SK-N-SH (cell line): ENCODE measurements at regions not wholly inside any gene's neighbourhood (a gene's known extent, or its start where the extent isn't known, plus 50 kb on each side); places are given as distances from the start of the nearest gene placed in this dataset.
A peak's percentile ranks its signal among the peaks of the same experiment; 100 is the strongest.

Experiments used
- CTCF ChIA-PET: fragments of 300-600, 350-600 bp; formaldehyde crosslinking; extraction: SDS; loops from one replicate; lab custom pipeline; 2021; lab: Yijun Ruan, JAX
- POLR2A ChIA-PET: fragments of 350-600 bp; sonication (Branson Sonifier 250); formaldehyde crosslinking; extraction: SDS; loops from one replicate; lab custom pipeline; 2020; ENCODE audit warnings: antibody characterized with exemption, inconsistent platforms; lab: Yijun Ruan, JAX
- DNase-seq: peaks from one replicate; pipeline ENCODE4 v3.0.0; 2012
- H2AFZ ChIP-seq: fragments of 200-600 bp; sonication (generic); 2 replicates; pipeline ENCODE4 v1.8.1; 2016; ENCODE audit warnings: antibody characterized with exemption, mild to moderate bottlenecking, low read depth
- H3F3A ChIP-seq: fragments of 200-600 bp; sonication (generic); replicated peaks from 2 replicates; pipeline ENCODE3; 2016; ENCODE audit warnings: antibody characterized with exemption, mild to moderate bottlenecking; ENCODE audit not compliant: insufficient read depth
- H3K27ac ChIP-seq, 2 experiments: fragments of 200-500 bp in 1 of 2; fragments of 200-600 bp in 1 of 2; sonication (Bioruptor generic) in 1 of 2; sonication (generic), shearing (Covaris generic) in 1 of 2; 2 replicates each; pipeline versions ENCODE4 v1.5.1 to v1.6.1; 2014 to 2016; ENCODE audit warnings: low read depth in 2 of 2, inconsistent platforms in 1 of 2, low read length in 1 of 2, mild to moderate bottlenecking in 1 of 2, mixed read lengths in 1 of 2
- H3K27me3 ChIP-seq: fragments of 200-600 bp; sonication (generic), shearing (Covaris generic); 2 replicates; pipeline ENCODE4 v1.6.1; 2016; ENCODE audit warnings: mixed run types; ENCODE audit not compliant: insufficient read depth
- H3K36me3 ChIP-seq, 2 experiments: fragments of 200-500 bp in 1 of 2; fragments of 200-600 bp in 1 of 2; sonication (Bioruptor generic) in 1 of 2; sonication (generic) in 1 of 2; replicated peaks in 1 of 2; 2 replicates each; pipeline versions ENCODE3 to v1.5.1; 2014 to 2016; ENCODE audit warnings: low read length in 1 of 2, mild to moderate bottlenecking in 1 of 2; ENCODE audit not compliant: insufficient read depth in 2 of 2, control insufficient read depth in 1 of 2
- H3K4me1 ChIP-seq, 2 experiments: fragments of 200-500 bp in 1 of 2; fragments of 200-600 bp in 1 of 2; sonication (Bioruptor generic) in 1 of 2; sonication (generic), shearing (Covaris generic) in 1 of 2; 2 replicates each; pipeline versions ENCODE4 v1.5.1 to v1.6.1; 2014 to 2016; ENCODE audit warnings: low read depth in 1 of 2, low read length in 1 of 2, mixed run types in 1 of 2; ENCODE audit not compliant: insufficient read depth in 2 of 2, control insufficient read depth in 1 of 2
- H3K4me2 ChIP-seq: fragments of 200-600 bp; sonication (generic), shearing (Covaris generic); 2 replicates; pipeline ENCODE4 v1.6.1; 2017; ENCODE audit warnings: mixed run types
- H3K4me3 ChIP-seq, 2 experiments: fragments of 200-500 bp in 1 of 2; fragments of 200-600 bp in 1 of 2; sonication (Bioruptor generic) in 1 of 2; sonication (generic), shearing (Covaris generic) in 1 of 2; 2 replicates each; pipeline versions ENCODE4 v1.5.1 to v1.8.1; 2014 to 2016; ENCODE audit warnings: low read depth in 2 of 2, inconsistent platforms in 1 of 2, low read length in 1 of 2, mild to moderate bottlenecking in 1 of 2, mixed read lengths in 1 of 2, moderate library complexity in 1 of 2
- H3K79me2 ChIP-seq: fragments of 200-600 bp; sonication (generic); 2 replicates; pipeline ENCODE4 v1.8.1; 2017; ENCODE audit warnings: mild to moderate bottlenecking; ENCODE audit not compliant: insufficient read depth
- H3K9ac ChIP-seq: fragments of 200-600 bp; sonication (generic); 2 replicates; pipeline ENCODE4 v1.6.1; 2017; ENCODE audit warnings: mixed run types
- H3K9me2 ChIP-seq: fragments of 200-600 bp; sonication (generic); 2 replicates; pipeline ENCODE4 v1.6.1; 2017; ENCODE audit warnings: mixed run types
- H3K9me3 ChIP-seq: fragments of 200-600 bp; sonication (generic); 2 replicates; pipeline ENCODE4 v1.6.1; 2017; ENCODE audit warnings: mixed run types, mild to moderate bottlenecking, moderate library complexity
- H4K20me1 ChIP-seq: fragments of 200-600 bp; sonication (generic); 2 replicates; pipeline ENCODE4 v1.6.1; 2017; ENCODE audit warnings: mild to moderate bottlenecking, mixed run types; ENCODE audit not compliant: insufficient read depth
- ELF1 ChIP-seq: IDR thresholded peaks from 2 replicates; pipeline ENCODE4 v1.4.0; 2012
- EP300 ChIP-seq, 2 experiments: IDR thresholded peaks; 2 replicates each; pipeline versions ENCODE4 v1.4.0 to v1.6.1; 2012; ENCODE audit warnings: borderline replicate concordance in 1 of 2, low read depth in 1 of 2, low read length in 1 of 2
- FOSL2 ChIP-seq: IDR thresholded peaks from 2 replicates; pipeline ENCODE4 v1.4.0; 2012; ENCODE audit warnings: low read depth, mild to moderate bottlenecking, moderate library complexity, borderline replicate concordance
- GABPA ChIP-seq: IDR thresholded peaks from 2 replicates; pipeline ENCODE4 v1.4.0; 2012; ENCODE audit warnings: low read depth, mild to moderate bottlenecking
- GATA2 ChIP-seq: sonication (generic); formaldehyde crosslinking; IDR thresholded peaks from 2 replicates; pipeline ENCODE4 v1.5.0; 2020; ENCODE audit warnings: mild to moderate bottlenecking, missing genetic modification reagents
- JUND ChIP-seq: IDR thresholded peaks from 2 replicates; pipeline ENCODE4 v1.4.0; 2012
- MXI1 ChIP-seq: IDR thresholded peaks from 2 replicates; pipeline ENCODE4 v1.6.1; 2012; ENCODE audit warnings: mild to moderate bottlenecking, low read depth, low read length, improper control_type of control experiment
- NFIC ChIP-seq: IDR thresholded peaks from 2 replicates; pipeline ENCODE4 v1.4.0; 2012; ENCODE audit warnings: borderline replicate concordance
- PBX3 ChIP-seq: IDR thresholded peaks from 2 replicates; pipeline ENCODE4; 2012
- RAD21 ChIP-seq: IDR thresholded peaks from 2 replicates; pipeline ENCODE4 v1.6.1; 2012; ENCODE audit warnings: mild to moderate bottlenecking, low read length
- RCOR1 ChIP-seq: fragments of 150-350 bp; IDR thresholded peaks from 2 replicates; pipeline ENCODE4 v1.6.1; 2017; ENCODE audit warnings: antibody characterized with exemption, low read length
- RFX5 ChIP-seq: IDR thresholded peaks from 2 replicates; pipeline ENCODE4 v1.6.1; 2012; ENCODE audit warnings: mild to moderate bottlenecking, improper control_type of control experiment, low read length
- RXRA ChIP-seq: IDR thresholded peaks from 2 replicates; pipeline ENCODE4 v1.4.0; 2012; ENCODE audit warnings: low read depth, mild to moderate bottlenecking, borderline replicate concordance
- SIN3A ChIP-seq: IDR thresholded peaks from 2 replicates; pipeline ENCODE4 v1.6.1; 2012; ENCODE audit warnings: low read depth, mild to moderate bottlenecking, low read length, moderate library complexity, borderline replicate concordance
- SMC3 ChIP-seq: IDR thresholded peaks from 2 replicates; pipeline ENCODE4 v1.6.1; 2012; ENCODE audit warnings: low read depth, low read length, improper control_type of control experiment
- TAF1 ChIP-seq: IDR thresholded peaks from 2 replicates; pipeline ENCODE4 v1.6.1; 2012; ENCODE audit warnings: low read depth, mild to moderate bottlenecking, low read length, moderate library complexity, borderline replicate concordance
- TCF12 ChIP-seq: IDR thresholded peaks from 2 replicates; pipeline ENCODE4 v1.4.0; 2012
- TEAD4 ChIP-seq: IDR thresholded peaks from 2 replicates; pipeline ENCODE4 v1.4.0; 2012; ENCODE audit warnings: mild to moderate bottlenecking, borderline replicate concordance; ENCODE audit not compliant: insufficient read depth
- YY1 ChIP-seq: IDR thresholded peaks from 2 replicates; pipeline ENCODE4 v1.4.0; 2012; ENCODE audit warnings: low read depth, mild to moderate bottlenecking
- TF ChIP-seq, protein P1 (sequence below): fragments of 150-350 bp; IDR thresholded peaks from 2 replicates; pipeline ENCODE4 v1.6.1; 2017; ENCODE audit warnings: antibody characterized with exemption, low read length, low read depth, borderline replicate concordance
- TF ChIP-seq, protein P2 (sequence below): fragments of 200-600 bp; sonication (generic); IDR thresholded peaks from 2 replicates; pipeline ENCODE4 v1.6.1; 2017; ENCODE audit warnings: antibody characterized with exemption, mild to moderate bottlenecking, moderate library complexity
- TF ChIP-seq, protein P3 (sequence below): IDR thresholded peaks from 2 replicates; pipeline ENCODE4 v1.6.1; 2012; ENCODE audit warnings: mild to moderate bottlenecking, low read depth, low read length, moderate library complexity

DNA sequence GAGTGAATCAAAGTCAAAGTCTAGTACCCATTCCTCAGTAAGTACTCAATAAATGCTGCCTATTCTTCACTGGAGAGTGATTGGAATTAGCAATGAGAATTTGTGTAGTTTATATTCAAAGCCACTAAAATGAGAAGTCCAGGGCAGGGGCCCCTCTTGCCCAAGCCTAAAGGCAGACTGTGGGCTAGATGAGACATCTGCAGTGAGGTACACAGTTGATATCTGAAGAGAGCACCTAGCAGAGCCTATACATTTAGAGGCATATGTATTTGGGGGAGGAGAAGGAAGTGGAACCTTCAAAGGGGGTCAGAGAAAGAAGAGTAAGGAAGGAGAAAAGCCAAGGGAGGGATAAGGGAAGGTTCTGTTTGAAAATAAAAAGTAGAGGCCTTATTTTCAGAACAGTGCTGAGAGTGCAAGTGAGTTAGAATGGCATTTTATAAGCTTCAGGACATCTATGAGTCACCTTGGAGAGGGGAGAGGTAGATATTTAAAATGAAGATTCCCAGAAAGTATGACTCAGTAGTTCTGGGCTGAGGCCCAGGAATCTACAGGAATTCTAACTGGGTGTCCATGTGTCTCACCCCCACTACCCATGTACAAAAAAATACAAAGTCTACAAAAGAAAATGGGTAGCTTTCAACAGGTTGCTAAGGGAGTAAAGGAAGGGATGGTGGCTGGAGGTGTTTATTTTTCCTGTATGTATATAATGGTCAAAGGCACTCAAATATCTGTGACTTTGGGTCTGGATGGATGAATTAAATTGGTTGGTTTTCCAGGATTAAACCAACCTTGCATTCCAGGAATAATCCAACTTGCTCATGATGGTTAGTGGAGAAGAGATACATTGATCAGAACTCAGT is 135.1 kb downstream of the ZFP64 start:
- POLR2A ChIA-PET: no interaction called here

More for the DNA sequence above, 135.1 kb downstream of the ZFP64 start:
- H3K4me3 ChIP-seq: no peak overlapping the region
- H3K36me3 ChIP-seq: no peaks in the 10 kb centered on the region
- no peak for TF ChIP-seq YY1
- TF ChIP-seq MXI1: no peak
- no peak for TF ChIP-seq GABPA
- no peak for TF ChIP-seq SMC3
- no peak for TF ChIP-seq GATA2 (CRISPR knock-in tag)
- no peak for TF ChIP-seq ELF1
- TF ChIP-seq RFX5: no peak
- no peak for TF ChIP-seq PBX3
- TF ChIP-seq RAD21: no peak
- TF ChIP-seq, protein P1, sequence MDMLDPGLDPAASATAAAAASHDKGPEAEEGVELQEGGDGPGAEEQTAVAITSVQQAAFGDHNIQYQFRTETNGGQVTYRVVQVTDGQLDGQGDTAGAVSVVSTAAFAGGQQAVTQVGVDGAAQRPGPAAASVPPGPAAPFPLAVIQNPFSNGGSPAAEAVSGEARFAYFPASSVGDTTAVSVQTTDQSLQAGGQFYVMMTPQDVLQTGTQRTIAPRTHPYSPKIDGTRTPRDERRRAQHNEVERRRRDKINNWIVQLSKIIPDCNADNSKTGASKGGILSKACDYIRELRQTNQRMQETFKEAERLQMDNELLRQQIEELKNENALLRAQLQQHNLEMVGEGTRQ: no peak
- TF ChIP-seq NFIC: peak; percentile 79
- no peak for TF ChIP-seq SIN3A
- peak; percentile 54; the same call in 1 of the 2 replicates for TF ChIP-seq TEAD4
- no peak for TF ChIP-seq RCOR1
- peak; percentile 80 for TF ChIP-seq FOSL2
- TF ChIP-seq JUND: peak; percentile 61
- TF ChIP-seq, protein P2, sequence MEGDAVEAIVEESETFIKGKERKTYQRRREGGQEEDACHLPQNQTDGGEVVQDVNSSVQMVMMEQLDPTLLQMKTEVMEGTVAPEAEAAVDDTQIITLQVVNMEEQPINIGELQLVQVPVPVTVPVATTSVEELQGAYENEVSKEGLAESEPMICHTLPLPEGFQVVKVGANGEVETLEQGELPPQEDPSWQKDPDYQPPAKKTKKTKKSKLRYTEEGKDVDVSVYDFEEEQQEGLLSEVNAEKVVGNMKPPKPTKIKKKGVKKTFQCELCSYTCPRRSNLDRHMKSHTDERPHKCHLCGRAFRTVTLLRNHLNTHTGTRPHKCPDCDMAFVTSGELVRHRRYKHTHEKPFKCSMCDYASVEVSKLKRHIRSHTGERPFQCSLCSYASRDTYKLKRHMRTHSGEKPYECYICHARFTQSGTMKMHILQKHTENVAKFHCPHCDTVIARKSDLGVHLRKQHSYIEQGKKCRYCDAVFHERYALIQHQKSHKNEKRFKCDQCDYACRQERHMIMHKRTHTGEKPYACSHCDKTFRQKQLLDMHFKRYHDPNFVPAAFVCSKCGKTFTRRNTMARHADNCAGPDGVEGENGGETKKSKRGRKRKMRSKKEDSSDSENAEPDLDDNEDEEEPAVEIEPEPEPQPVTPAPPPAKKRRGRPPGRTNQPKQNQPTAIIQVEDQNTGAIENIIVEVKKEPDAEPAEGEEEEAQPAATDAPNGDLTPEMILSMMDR: no peak
- no peak for TF ChIP-seq RXRA
- peak; percentile 70; the same call in 1 of the 2 replicates for TF ChIP-seq TCF12
- peak in 1 of 2 experiments; percentile 64; a peak in 1 of 4 replicates for TF ChIP-seq EP300 (IDR thresholded peaks at IDR 0.05; ENCODE audit: borderline replicate concordance in 1 of 2, low read depth in 1 of 2, low read length in 1 of 2)
- TF ChIP-seq TAF1: no peak
- TF ChIP-seq, protein P3, sequence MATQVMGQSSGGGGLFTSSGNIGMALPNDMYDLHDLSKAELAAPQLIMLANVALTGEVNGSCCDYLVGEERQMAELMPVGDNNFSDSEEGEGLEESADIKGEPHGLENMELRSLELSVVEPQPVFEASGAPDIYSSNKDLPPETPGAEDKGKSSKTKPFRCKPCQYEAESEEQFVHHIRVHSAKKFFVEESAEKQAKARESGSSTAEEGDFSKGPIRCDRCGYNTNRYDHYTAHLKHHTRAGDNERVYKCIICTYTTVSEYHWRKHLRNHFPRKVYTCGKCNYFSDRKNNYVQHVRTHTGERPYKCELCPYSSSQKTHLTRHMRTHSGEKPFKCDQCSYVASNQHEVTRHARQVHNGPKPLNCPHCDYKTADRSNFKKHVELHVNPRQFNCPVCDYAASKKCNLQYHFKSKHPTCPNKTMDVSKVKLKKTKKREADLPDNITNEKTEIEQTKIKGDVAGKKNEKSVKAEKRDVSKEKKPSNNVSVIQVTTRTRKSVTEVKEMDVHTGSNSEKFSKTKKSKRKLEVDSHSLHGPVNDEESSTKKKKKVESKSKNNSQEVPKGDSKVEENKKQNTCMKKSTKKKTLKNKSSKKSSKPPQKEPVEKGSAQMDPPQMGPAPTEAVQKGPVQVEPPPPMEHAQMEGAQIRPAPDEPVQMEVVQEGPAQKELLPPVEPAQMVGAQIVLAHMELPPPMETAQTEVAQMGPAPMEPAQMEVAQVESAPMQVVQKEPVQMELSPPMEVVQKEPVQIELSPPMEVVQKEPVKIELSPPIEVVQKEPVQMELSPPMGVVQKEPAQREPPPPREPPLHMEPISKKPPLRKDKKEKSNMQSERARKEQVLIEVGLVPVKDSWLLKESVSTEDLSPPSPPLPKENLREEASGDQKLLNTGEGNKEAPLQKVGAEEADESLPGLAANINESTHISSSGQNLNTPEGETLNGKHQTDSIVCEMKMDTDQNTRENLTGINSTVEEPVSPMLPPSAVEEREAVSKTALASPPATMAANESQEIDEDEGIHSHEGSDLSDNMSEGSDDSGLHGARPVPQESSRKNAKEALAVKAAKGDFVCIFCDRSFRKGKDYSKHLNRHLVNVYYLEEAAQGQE: no peak
- no peaks in the 10 kb centered on the region for H3K79me2 ChIP-seq
- H4K20me1 ChIP-seq: no peaks in the 10 kb centered on the region
- H3K4me2 ChIP-seq: no peak overlapping the region
- H3K9me2 ChIP-seq: no peaks in the 10 kb centered on the region
- CTCF ChIA-PET: no interaction called here
- no peaks in the 10 kb centered on the region for H3K4me1 ChIP-seq
- H3K27me3 ChIP-seq: no peaks in the 10 kb centered on the region
- H2AFZ ChIP-seq: peak overlapping the region; percentile 56; the same call in 1 of the 2 replicates
- peaks cover 16% of the 10 kb centered on the region for H3F3A ChIP-seq
- peaks cover 12% of the 10 kb centered on the region; the same call in 1 of the 2 replicates for H3K9me3 ChIP-seq
- peak overlapping the region in 1 of 2 experiments; percentile 69; a peak in 2 of 4 replicates for H3K27ac ChIP-seq
- H3K9ac ChIP-seq: peak overlapping the region; percentile 32; the same call in 1 of the 2 replicates
- DNase-seq: no peak
